GM12878 (cell line): ENCODE measurements at regions not wholly inside any gene's neighbourhood (a gene's known extent, or its start where the extent isn't known, plus 50 kb on each side); places are given as distances from the start of the nearest gene placed in this dataset.

Source experiments
- ATAC-seq: fragments of 200-7000 bp; cut with Tn5 transposase; 3 replicates; pipeline ENCODE4 v1.9.1; 2020; ENCODE audit warnings: mild to moderate bottlenecking, moderate library complexity
- BruUV-seq: library from RNA; stranded (reverse); fragments of 400-500 nt; replicated peaks from 2 replicates; lab custom pipeline; 2021; lab: Mats Ljungman, UMichigan
- CTCF ChIA-PET: fragments of 300-600 bp; sonication (Branson Sonifier 250); formaldehyde crosslinking; extraction: SDS; loops from one replicate; lab custom pipeline; 2021; ENCODE audit warnings: inconsistent platforms; lab: Yijun Ruan, JAX
- POLR2A ChIA-PET: fragments of 350-600 bp; formaldehyde crosslinking; extraction: SDS; loops from one replicate; lab custom pipeline; 2021; ENCODE audit warnings: inconsistent platforms; lab: Charles Lee
- RAD21 ChIA-PET: fragments of 300-600 bp; sonication (Branson Sonifier 250); formaldehyde crosslinking; loops from one replicate; lab custom pipeline; 2023; ENCODE audit warnings: antibody characterized with exemption; ENCODE audit not compliant: unreplicated experiment; lab: Charles Lee
- SMC1A ChIA-PET: fragments of 300-600 bp; sonication (Branson Sonifier 250); formaldehyde crosslinking; loops from one replicate; lab custom pipeline; 2023; ENCODE audit not compliant: unreplicated experiment, uncharacterized antibody; lab: Charles Lee
- DNase-seq: peaks from one replicate; pipeline ENCODE4 v3.0.0-alpha.2; 2011; ENCODE audit warnings: low read depth, low spot score
- FAIRE-seq: peaks from 3 replicates; lab custom pipeline; 2011; peaks lifted over from hg19 to GRCh38; lab: Jason Lieb, UNC
- H2AFZ ChIP-seq: 2 replicates; pipeline ENCODE4 v1.6.0; 2011; ENCODE audit warnings: low read depth, low read length, control low read depth; ENCODE audit not compliant: control insufficient read depth
- H3K27ac ChIP-seq: 2 replicates; pipeline ENCODE4 v1.5.1; 2011; ENCODE audit warnings: control low read depth; ENCODE audit not compliant: control insufficient read depth, insufficient read depth
- H3K27me3 ChIP-seq, 2 experiments: replicated peaks in 1 of 2; 2 replicates each; pipeline versions ENCODE4 v1.6.0 to v1.6.1; 2011; ENCODE audit warnings: low read length in 1 of 2; ENCODE audit not compliant: control insufficient read depth in 2 of 2, insufficient read depth in 2 of 2
- H3K36me3 ChIP-seq, 2 experiments: 2 replicates each; pipeline ENCODE4 v1.5.1; 2011; ENCODE audit warnings: low read length in 1 of 2; ENCODE audit not compliant: control insufficient read depth in 2 of 2, insufficient read depth in 2 of 2
- H3K4me1 ChIP-seq: 2 replicates; pipeline ENCODE4 v1.6.1; 2011; ENCODE audit warnings: mild to moderate bottlenecking, low read length, moderate library complexity, mixed read lengths; ENCODE audit not compliant: control insufficient read depth, insufficient read depth
- H3K4me2 ChIP-seq: 2 replicates; pipeline ENCODE4 v1.6.0; 2011; ENCODE audit warnings: control low read depth; ENCODE audit not compliant: control insufficient read depth, insufficient read depth
- H3K4me3 ChIP-seq: fragments of 200-600 bp; sonication (generic); 2 replicates; pipeline ENCODE4 v1.5.1; 2016
- H3K79me2 ChIP-seq: 2 replicates; pipeline ENCODE4 v1.6.0; 2011; ENCODE audit warnings: low read length; ENCODE audit not compliant: control insufficient read depth, insufficient read depth
- H3K9ac ChIP-seq: 2 replicates; pipeline ENCODE4 v1.8.0; 2011; ENCODE audit warnings: low read length, control low read depth, mixed read lengths; ENCODE audit not compliant: control insufficient read depth, insufficient read depth
- H3K9me3 ChIP-seq: replicated peaks from 3 replicates; pipeline ENCODE4 v1.5.1; 2011; ENCODE audit warnings: mild to moderate bottlenecking, low read length; ENCODE audit not compliant: control insufficient read depth, insufficient read depth
- H4K20me1 ChIP-seq: 2 replicates; pipeline ENCODE4 v1.6.0; 2011; ENCODE audit not compliant: control insufficient read depth, insufficient read depth
- CTCF ChIP-seq, 3 experiments: IDR thresholded peaks in 2 of 3; conservative IDR thresholded peaks in 1 of 3; 2 replicates each; pipeline ENCODE4 v1.5.1; 2011; ENCODE audit warnings: low read depth in 3 of 3, low read length in 3 of 3, mild to moderate bottlenecking in 3 of 3, control low read depth in 2 of 3, moderate library complexity in 2 of 3, inconsistent platforms in 1 of 3, mixed read lengths in 1 of 3; ENCODE audit not compliant: control insufficient read depth in 2 of 3, insufficient read depth in 1 of 3; ENCODE audit errors: extremely low read depth in 1 of 3
- E4F1 ChIP-seq: fragments of 450-650 bp; IDR thresholded peaks from 2 replicates; pipeline ENCODE4 v1.6.1; 2018; ENCODE audit warnings: borderline replicate concordance, mild to moderate bottlenecking; ENCODE audit not compliant: partially characterized antibody
- FOS ChIP-seq: IDR thresholded peaks from 3 replicates; pipeline ENCODE4 v1.6.1; 2011; ENCODE audit warnings: borderline replicate concordance; ENCODE audit not compliant: insufficient read length; ENCODE audit errors: extremely low read depth
- NFYB ChIP-seq: IDR thresholded peaks from 2 replicates; pipeline ENCODE4 v1.6.1; 2011; ENCODE audit warnings: low read depth, mild to moderate bottlenecking, low read length, improper control_type of control experiment, moderate library complexity; ENCODE audit not compliant: insufficient read depth
- NR2C2 ChIP-seq: IDR thresholded peaks from 2 replicates; pipeline ENCODE4 v1.6.1; 2011; ENCODE audit warnings: borderline replicate concordance, low read depth; ENCODE audit not compliant: control insufficient read depth, insufficient read length
- SUZ12 ChIP-seq: fragments of 200-600 bp; sonication (generic); IDR thresholded peaks from one replicate; pipeline ENCODE4 v1.6.1; 2018; ENCODE audit warnings: antibody characterized with exemption, mild to moderate bottlenecking; ENCODE audit not compliant: unreplicated experiment
- ZNF384 ChIP-seq: IDR thresholded peaks from 2 replicates; pipeline ENCODE4 v1.6.1; 2012; ENCODE audit warnings: low read depth, mild to moderate bottlenecking, low read length, improper control_type of control experiment, borderline replicate concordance
- WGBS: methylation state at CpG from one replicate; pipeline ENCODE4 v1.1.6; 2016; ENCODE audit warnings: low lambda C conversion rate; ENCODE audit not compliant: insufficient replicate concordance, insufficient coverage; ENCODE audit errors: missing lambda C conversion rate; 5-methylcytosine and 5-hydroxymethylcytosine counted together
- in situ Hi-C: fragments of 300-500 bp; cut with MboI; formaldehyde crosslinking; loops from 9 replicates; pipeline ENCODE4 v1.14.3; 2018; ENCODE audit warnings: mixed read lengths
- intact Hi-C: fragments of 100-400 bp; cut with micrococcal nuclease; formaldehyde crosslinking; loops from one replicate; pipeline ENCODE4 v1.14.2; 2022; ENCODE audit not compliant: unreplicated experiment
- TF ChIP-seq, protein P1 (sequence below): IDR thresholded peaks from 2 replicates; pipeline ENCODE4 v1.6.1; 2012; ENCODE audit warnings: mild to moderate bottlenecking, low read depth, low read length
- TF ChIP-seq, protein P2 (sequence below): fragments of 450-650 bp; IDR thresholded peaks from 2 replicates; pipeline ENCODE4 v1.6.1; 2016; ENCODE audit warnings: mild to moderate bottlenecking, moderate library complexity, borderline replicate concordance

DNA sequence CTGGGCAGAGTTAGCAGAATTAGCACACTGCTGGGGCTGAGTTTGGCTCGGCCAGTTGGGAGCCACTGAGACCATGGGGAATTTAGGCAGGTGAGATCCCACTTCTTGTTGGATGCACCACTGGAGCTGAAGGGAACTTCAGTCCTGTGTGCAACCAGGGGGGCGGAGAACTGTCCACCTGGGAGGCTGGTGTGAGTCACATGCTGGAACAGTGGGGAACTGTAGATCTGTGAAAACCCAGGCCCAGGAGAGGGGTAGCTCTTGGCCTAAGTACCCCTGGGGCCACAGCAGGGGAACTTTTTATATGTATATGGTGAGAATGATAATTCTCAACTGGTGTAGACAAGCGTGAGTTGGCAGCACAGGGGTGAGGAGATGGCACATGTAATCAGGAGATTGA is 237.5 kb upstream of the KIF2A start:
- CTCF ChIA-PET: no interaction called here
- in situ Hi-C loops: no loop called here
- intact Hi-C loops: no loop called here
- TF ChIP-seq CTCF (IDR thresholded peaks at IDR 0.05 in 2 of 3, conservative IDR thresholded peaks at IDR 0.05 in 1 of 3; ENCODE audit: control insufficient read depth in 2 of 3, extremely low read depth in 1 of 3, insufficient read depth in 1 of 3, low read depth in 3 of 3, low read length in 3 of 3) (no peak), FOS (no peak), ZNF384 (no peak), NR2C2 (no peak), NFYB (no peak), E4F1 (no peak), SUZ12 (no peak)
- TF ChIP-seq, protein P1, sequence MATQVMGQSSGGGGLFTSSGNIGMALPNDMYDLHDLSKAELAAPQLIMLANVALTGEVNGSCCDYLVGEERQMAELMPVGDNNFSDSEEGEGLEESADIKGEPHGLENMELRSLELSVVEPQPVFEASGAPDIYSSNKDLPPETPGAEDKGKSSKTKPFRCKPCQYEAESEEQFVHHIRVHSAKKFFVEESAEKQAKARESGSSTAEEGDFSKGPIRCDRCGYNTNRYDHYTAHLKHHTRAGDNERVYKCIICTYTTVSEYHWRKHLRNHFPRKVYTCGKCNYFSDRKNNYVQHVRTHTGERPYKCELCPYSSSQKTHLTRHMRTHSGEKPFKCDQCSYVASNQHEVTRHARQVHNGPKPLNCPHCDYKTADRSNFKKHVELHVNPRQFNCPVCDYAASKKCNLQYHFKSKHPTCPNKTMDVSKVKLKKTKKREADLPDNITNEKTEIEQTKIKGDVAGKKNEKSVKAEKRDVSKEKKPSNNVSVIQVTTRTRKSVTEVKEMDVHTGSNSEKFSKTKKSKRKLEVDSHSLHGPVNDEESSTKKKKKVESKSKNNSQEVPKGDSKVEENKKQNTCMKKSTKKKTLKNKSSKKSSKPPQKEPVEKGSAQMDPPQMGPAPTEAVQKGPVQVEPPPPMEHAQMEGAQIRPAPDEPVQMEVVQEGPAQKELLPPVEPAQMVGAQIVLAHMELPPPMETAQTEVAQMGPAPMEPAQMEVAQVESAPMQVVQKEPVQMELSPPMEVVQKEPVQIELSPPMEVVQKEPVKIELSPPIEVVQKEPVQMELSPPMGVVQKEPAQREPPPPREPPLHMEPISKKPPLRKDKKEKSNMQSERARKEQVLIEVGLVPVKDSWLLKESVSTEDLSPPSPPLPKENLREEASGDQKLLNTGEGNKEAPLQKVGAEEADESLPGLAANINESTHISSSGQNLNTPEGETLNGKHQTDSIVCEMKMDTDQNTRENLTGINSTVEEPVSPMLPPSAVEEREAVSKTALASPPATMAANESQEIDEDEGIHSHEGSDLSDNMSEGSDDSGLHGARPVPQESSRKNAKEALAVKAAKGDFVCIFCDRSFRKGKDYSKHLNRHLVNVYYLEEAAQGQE: no peak
- TF ChIP-seq, protein P2, sequence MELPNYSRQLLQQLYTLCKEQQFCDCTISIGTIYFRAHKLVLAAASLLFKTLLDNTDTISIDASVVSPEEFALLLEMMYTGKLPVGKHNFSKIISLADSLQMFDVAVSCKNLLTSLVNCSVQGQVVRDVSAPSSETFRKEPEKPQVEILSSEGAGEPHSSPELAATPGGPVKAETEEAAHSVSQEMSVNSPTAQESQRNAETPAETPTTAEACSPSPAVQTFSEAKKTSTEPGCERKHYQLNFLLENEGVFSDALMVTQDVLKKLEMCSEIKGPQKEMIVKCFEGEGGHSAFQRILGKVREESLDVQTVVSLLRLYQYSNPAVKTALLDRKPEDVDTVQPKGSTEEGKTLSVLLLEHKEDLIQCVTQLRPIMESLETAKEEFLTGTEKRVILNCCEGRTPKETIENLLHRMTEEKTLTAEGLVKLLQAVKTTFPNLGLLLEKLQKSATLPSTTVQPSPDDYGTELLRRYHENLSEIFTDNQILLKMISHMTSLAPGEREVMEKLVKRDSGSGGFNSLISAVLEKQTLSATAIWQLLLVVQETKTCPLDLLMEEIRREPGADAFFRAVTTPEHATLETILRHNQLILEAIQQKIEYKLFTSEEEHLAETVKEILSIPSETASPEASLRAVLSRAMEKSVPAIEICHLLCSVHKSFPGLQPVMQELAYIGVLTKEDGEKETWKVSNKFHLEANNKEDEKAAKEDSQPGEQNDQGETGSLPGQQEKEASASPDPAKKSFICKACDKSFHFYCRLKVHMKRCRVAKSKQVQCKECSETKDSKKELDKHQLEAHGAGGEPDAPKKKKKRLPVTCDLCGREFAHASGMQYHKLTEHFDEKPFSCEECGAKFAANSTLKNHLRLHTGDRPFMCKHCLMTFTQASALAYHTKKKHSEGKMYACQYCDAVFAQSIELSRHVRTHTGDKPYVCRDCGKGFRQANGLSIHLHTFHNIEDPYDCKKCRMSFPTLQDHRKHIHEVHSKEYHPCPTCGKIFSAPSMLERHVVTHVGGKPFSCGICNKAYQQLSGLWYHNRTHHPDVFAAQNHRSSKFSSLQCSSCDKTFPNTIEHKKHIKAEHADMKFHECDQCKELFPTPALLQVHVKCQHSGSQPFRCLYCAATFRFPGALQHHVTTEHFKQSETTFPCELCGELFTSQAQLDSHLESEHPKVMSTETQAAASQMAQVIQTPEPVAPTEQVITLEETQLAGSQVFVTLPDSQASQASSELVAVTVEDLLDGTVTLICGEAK: no peak

More for the DNA sequence above, 237.5 kb upstream of the KIF2A start:
- BruUV-seq: no TSS peak
- no peaks in the 10 kb centered on the region; a peak in 1 of 4 replicates for H3K27me3 ChIP-seq
- H3K36me3 ChIP-seq: no peaks in the 10 kb centered on the region
- FAIRE-seq (no peak), ATAC-seq (no peak), DNase-seq (no peak)
- WGBS: 13% methylated on average over 3 of the region's 3 CpGs
- H4K20me1 ChIP-seq: no peaks in the 10 kb centered on the region
- H3K9me3 ChIP-seq: no peaks in the 10 kb centered on the region
- no peaks in the 10 kb centered on the region for H3K79me2 ChIP-seq
- H3K4me1 ChIP-seq: no peaks in the 10 kb centered on the region
- SMC1A ChIA-PET: interaction anchor here (0.6 kb wide), 1 partner anchor 726 kb away, joined by 3 read pairs; no protein-coding TSS in a partner anchor
- H3K4me2 ChIP-seq: no peak overlapping the region
- POLR2A ChIA-PET: no interaction called here
- no peak overlapping the region for H3K4me3 ChIP-seq
- H3K9ac ChIP-seq: no peak overlapping the region
- H2AFZ ChIP-seq: no peak overlapping the region
- RAD21 ChIA-PET: no interaction called here
- H3K27ac ChIP-seq: no peak overlapping the region
